CD1c-positive myeloid dendritic cell (primary cell): ENCODE measurements at regions not wholly inside any gene's neighbourhood (a gene's known extent, or its start where the extent isn't known, plus 50 kb on each side); places are given as distances from the start of the nearest gene placed in this dataset.

Experiments
- DNase-seq: peaks from one replicate; pipeline ENCODE4 v3.0.0-alpha.2; 2016; ENCODE audit errors: extremely low spot score

- DNase-seq, result no peak
These were observed 49.7 kb downstream of the KLF12 start for GRCh38 chr13:74084375-74084935.

GRCh38 chr13:74082741-74083160 is 51.5 kb downstream of the KLF12 start:
- DNase-seq, result no peak

- DNase-seq, result no peak
These were observed 53.4 kb downstream of the KLF12 start for GRCh38 chr13:74080762-74081161.

- no peak for DNase-seq
These were observed 56.4 kb downstream of the KLF12 start for GRCh38 chr13:74077792-74078191.

GRCh38 chr13:74077375-74077774 is 56.8 kb downstream of the KLF12 start:
- no peak for DNase-seq

GRCh38 chr13:74074723-74075122 is 59.5 kb downstream of the KLF12 start:
- no peak for DNase-seq

GRCh38 chr13:74073274-74073673 is 60.9 kb downstream of the KLF12 start:
- DNase-seq, result no peak

- no peak for DNase-seq
These were observed 63.7 kb downstream of the KLF12 start for GRCh38 chr13:74070513-74070912.

- peak; percentile 25 for DNase-seq
These were observed 64.1 kb downstream of the KLF12 start for GRCh38 chr13:74070065-74070464.

- DNase-seq, result no peak
These were observed 65.7 kb downstream of the KLF12 start for GRCh38 chr13:74068471-74068870.

GRCh38 chr13:74067818-74068217 is 66.4 kb downstream of the KLF12 start:
- no peak for DNase-seq

- no peak for DNase-seq
These were observed 67.3 kb downstream of the KLF12 start for GRCh38 chr13:74066937-74067336.

- no peak for DNase-seq
These were observed 69.3 kb downstream of the KLF12 start for GRCh38 chr13:74064805-74065312.

GRCh38 chr13:74063533-74064100 is 70.6 kb downstream of the KLF12 start:
- DNase-seq, result no peak

- no peak for DNase-seq
These were observed 71.3 kb downstream of the KLF12 start for GRCh38 chr13:74062933-74063332.

- peak; percentile 2 for DNase-seq
These were observed 72.1 kb downstream of the KLF12 start for GRCh38 chr13:74061926-74062595.

- DNase-seq, result no peak
These were observed 77.2 kb downstream of the KLF12 start for GRCh38 chr13:74056801-74057542.

- DNase-seq, result no peak
These were observed 81.7 kb downstream of the KLF12 start for GRCh38 chr13:74052402-74052928.

GRCh38 chr13:74048756-74049155 is 85.4 kb downstream of the KLF12 start:
- no peak for DNase-seq

- no peak for DNase-seq
These were observed 86.1 kb downstream of the KLF12 start for GRCh38 chr13:74047931-74048600.

GRCh38 chr13:74046431-74046830 is 87.8 kb downstream of the KLF12 start:
- no peak for DNase-seq

GRCh38 chr13:74045583-74045982 is 88.6 kb downstream of the KLF12 start:
- no peak for DNase-seq
